H1 (cell line): ENCODE measurements at regions not wholly inside any gene's neighbourhood (a gene's known extent, or its start where the extent isn't known, plus 50 kb on each side); places are given as distances from the start of the nearest gene placed in this dataset.

Experiments used
- CBX8 ChIP-seq: fragments of 300-800, 300-1000 bp; sonication (generic); IDR thresholded peaks from 2 replicates; pipeline ENCODE4 v1.7.1; 2016; ENCODE audit warnings: low read depth, low read length, borderline replicate concordance
- CTCF ChIP-seq, 3 experiments: IDR thresholded peaks; 1 replicate in 2 of 3; 2 replicates in 1 of 3; pipeline versions ENCODE4 v1.5.1 to v1.6.1; 2011; ENCODE audit warnings: low read length in 3 of 3, mild to moderate bottlenecking in 3 of 3, inconsistent platforms in 2 of 3, low read depth in 1 of 3, moderate library complexity in 1 of 3; ENCODE audit not compliant: insufficient read depth in 1 of 3; ENCODE audit errors: control extremely low read depth in 1 of 3
- JUND ChIP-seq: IDR thresholded peaks from 2 replicates; pipeline ENCODE4 v1.6.1; 2011; ENCODE audit warnings: mild to moderate bottlenecking, improper control_type of control experiment, low read length
- MAX ChIP-seq: IDR thresholded peaks from 2 replicates; pipeline ENCODE4 v1.6.1; 2012; ENCODE audit warnings: inconsistent platforms
- SIRT6 ChIP-seq: IDR thresholded peaks from one replicate; pipeline ENCODE4 v1.7.1; 2012; ENCODE audit warnings: low read length, inconsistent platforms

- no peak for TF ChIP-seq SIRT6
- TF ChIP-seq MAX, result no peak
- no peak for TF ChIP-seq CTCF (IDR thresholded peaks at IDR 0.05; ENCODE audit: control extremely low read depth in 1 of 3, insufficient read depth in 1 of 3, low read depth in 1 of 3, low read length in 3 of 3)
- TF ChIP-seq CBX8, result no peak
- no peak for TF ChIP-seq JUND
Measured at GRCh38 chr16:54437401-54437800, 150.8 kb upstream of the IRX3 start (continued).
